ENCODE measurements at regions not wholly inside any gene's neighbourhood (a gene's known extent, or its start where the extent isn't known, plus 50 kb on each side); places are given as distances from the start of the nearest gene placed in this dataset.
"Not testable (repeated sequence)": the region's sequence is repeated elsewhere in the genome, so short reads cannot be mapped to it uniquely, and the experiment has no call there.

DNA sequence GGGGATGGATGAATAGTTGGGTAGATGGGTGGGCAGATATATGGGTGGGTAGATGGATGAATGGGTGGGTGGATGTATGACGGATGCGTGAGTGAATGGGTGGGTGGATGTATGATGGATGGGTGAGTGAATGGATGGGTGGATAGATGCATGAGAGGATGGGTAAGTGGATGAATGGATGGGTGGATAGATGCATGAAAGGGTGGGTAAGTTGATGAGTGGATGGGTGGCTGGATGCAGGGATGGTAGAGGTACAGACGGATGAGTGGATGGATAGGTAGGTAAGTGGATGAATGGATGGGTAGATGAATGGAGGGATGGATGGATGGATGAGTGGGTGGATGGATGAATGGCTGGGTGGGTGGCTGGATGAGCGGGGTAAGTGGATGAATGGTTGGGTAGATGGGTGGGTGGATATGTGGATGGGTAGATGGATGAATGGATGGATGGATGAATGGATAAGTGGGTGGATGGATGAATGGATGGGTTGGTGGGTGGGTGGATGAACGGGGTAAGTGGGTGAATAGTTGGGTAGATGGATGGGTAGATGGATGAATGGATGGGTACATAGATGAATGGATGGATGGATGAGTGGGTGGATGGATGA, 208.9 kb downstream of the NPIPB11 start:
- not testable (repeated sequence) for DNase-seq

GRCh38 chr16:29196746-29197145, 209.8 kb downstream of the NPIPB11 start:
- DNase-seq = not testable (repeated sequence)

- DNase-seq = not testable (repeated sequence)
Observed at GRCh38 chr16:29195116-29195872, 210.4 kb downstream of the LAT start.

DNA sequence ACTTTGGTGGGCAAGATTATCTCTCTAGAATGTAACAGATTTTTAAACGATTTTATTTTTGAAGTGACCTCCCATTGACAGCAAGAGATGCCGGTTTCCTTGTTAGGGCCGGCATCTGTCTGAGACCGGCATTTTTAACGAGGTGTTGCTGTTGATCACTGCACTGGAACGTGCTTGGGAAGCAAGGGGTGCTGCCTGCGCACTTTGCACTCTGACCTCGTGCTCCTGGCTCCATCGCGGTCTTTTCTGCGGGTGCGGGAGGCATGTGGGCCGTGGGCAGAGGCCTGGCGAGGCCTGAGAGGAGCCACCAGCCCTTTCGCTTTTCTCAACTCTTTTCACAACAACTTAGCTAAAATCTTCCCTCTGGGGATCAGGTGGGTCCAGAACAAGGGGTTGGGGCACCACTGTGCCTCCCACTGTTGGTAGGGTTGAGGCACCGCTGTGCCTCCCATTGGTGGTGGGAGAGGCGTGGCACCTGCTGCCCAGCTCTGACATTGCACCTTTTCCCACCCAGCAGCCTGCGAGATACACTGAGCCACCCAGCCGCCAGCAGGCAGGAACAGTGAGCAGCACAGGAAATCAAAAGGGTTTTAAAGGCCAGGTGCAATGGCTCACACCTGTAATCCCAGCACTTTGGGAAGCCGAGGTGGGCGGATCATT, 209.5 kb downstream of the LAT start:
- not testable (repeated sequence) for DNase-seq

GRCh38 chr16:29193634-29194033, 208.8 kb downstream of the LAT start:
- DNase-seq = not testable (repeated sequence)

- not testable (repeated sequence) for DNase-seq
Observed at GRCh38 chr16:29193248-29193574, 208.4 kb downstream of the LAT start.

GRCh38 chr16:29192329-29193247, 207.7 kb downstream of the LAT start:
- DNase-seq = no peak

DNA sequence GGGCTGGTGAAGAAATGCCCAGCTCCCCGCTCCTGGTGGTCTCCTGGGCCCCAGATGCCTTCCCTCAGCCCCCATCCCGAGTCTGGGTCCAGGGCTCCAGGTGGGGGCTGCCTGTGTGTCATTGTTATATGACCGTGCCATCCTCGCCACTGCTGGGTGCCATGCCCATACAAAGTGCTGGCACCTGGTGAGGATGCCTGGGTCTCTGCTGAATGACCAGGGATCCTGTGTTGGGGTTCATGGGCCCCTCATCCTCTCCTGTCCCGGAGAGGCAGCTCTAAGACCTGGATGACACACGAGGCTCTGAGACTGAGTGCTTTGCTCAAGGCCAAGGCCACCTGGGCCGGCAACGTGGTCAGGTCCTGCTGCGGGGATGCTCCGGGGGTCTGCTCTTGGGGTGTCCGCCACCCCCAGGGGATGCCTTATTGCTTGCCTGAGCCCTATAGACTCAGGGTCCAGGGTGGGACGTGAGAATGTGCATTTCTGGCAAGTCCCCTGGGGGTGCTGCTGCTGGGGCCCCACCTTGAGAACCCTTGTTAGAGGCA, 206.9 kb downstream of the LAT start:
- not testable (repeated sequence) for DNase-seq

GRCh38 chr16:29190553-29191431, 205.9 kb downstream of the LAT start:
- not testable (repeated sequence) for DNase-seq

DNA sequence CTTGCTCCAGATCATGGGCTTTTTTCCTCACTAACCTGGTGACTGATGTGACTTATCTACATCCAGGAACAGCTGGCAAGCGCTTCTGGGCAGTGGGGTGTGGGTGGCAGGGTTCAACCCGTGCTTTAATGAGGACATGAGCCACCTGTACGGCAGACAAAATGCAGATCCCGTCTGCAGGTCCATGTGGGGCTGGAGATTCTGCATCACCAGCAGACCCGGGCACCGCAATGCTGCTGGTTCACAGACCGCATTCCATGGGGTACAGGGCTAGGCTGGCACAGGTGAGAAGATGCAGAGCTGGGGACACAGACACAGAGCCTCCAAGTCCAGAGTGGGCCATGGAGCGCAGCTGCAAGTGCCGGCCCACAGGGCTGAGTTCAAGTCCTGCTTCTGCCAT, 204.0 kb downstream of the LAT start:
- DNase-seq = not testable (repeated sequence)

DNA sequence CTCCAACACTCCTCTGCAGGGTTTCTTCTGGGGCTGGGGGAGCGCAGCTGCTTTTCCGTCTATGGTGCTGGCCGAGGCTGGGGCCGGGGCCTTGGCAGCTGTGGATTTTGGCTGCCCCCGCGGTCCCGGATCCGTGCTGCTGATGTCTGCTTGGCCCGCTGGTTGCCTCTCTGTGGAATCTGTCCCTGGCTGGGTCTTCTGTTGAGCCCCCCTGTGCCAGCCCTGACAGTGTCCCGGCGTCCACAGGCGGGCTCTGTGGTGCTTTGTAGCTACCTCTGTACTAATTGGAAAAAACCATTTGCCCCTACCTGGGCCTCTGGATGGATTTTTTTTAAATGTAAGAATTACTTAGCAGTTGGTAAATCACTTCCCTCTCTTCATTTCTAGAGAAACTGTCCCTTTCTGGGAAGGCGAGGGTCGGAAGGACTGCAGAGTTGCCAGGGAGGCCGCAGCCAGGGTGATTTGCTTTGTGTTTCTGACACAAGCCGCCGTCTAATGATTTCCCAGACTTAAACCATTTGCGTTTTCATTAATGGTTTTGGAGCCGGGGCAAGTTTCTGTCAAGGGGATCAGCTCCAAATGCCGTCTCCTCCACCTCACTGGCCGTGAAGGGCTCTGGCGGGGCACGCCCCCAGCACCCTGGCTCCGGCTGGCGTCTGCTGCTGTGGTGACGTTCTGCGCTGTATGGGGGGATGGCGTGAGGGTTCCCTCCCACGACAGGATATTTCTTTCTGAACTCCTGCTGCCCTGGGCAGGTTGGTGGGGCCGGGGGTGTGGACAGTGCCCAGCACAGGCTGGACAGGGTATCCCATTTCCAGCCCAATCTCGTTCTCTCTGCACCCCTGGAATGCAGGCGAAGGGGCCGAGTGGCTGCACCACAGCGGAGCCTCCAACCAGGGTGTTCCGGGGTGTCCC, 201.7 kb downstream of the LAT start:
- DNase-seq = not testable (repeated sequence)

DNA sequence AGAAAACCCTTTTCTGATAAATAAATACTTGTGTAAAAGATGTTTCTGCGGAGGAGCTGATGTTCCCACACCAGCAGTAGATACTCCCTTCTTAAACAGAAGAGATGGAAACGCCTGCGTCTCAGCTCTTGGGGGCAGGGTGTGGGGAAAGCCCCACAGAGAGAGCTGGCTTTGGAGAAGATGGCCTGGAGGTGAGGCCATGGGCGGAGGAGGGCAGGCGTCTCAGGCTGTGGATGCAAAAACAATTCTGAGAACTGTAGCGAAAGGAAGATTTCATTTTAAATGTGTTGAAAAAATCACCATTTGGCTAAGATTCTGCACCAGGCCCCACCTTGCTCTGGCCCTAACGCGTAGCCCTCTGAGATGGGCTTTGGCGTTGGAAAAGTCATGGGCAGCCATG, 201.0 kb downstream of the LAT start:
- DNase-seq = not testable (repeated sequence)

DNA sequence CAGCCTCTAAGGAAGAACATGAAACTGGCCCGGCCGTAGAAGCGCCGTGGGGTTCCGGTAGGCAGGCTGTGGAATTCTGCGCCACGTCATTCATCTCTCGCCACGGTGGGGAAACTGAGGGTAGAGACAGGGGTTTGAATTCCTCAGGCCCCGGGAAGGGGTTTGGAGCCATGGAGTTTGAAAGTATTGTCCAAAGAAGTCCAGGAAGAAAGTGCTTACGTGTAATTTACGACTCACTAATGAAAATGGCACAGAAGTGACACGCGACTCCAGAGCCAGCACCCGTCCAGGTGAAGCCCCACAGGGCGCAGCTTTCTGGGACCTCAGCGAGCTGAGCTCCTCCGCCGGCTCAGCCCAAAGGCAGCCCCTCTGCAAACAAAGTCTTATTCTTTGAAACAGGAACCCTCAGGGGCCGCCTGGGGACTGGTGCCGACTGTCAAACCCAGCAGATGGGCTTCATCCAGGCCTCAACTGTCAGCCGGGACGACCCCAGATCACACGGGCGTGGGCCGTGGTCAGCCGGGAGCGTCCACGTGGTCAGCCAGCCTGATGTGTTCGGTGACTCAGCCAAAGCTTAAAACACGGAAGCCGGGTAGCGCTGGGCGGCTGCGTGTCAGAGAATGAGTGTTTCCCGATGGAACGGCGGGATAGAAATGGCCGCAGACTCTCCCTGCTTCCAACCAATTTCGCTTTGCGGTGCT, 200.0 kb downstream of the LAT start:
- not testable (repeated sequence) for DNase-seq

DNA sequence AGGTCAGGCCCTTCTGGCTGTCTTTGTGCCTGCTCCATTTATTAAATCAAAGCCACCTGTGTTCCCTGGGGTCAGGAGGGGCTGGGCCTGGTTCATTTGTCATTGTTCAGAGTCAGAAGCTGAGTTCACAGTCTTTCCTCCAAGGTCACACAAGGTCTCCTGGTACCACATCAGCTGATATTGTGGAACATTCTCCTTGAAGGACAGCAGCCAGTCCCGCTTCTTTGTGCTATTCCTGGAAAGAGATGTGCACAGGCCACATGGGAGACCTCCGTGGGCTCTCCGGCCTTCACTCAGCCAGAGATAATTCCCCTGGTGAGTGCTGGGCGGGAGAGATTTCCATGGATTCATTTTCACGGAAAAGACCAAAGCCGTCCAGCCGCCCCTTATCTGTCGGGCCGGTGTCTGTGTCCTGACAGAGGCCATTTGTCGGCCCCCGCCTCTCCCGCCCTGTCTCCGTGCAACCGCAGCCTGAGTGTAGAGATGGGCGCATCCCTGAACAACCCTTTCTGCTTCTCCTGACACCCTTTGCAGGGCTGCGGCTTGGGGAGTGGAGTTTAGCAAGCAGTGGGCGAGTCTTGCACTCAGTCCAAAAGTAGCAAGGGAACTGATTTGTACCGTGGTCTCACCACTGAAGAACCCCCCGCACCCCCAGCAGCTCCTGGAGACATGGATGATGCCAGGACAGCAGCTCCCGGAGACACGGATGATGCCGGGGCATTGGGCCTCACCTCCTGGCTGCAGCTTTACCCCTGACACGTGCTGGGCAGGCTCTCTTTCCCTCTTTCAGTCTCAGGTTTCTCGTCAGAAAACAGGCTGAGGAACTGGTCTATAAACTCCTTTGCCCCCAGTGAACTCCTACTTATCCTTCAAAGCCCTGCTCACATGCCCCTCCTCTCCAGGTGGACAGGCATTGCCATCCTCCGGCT, 198.4 kb downstream of the LAT start:
- DNase-seq = not testable (repeated sequence)

- no peak for DNase-seq
Observed at GRCh38 chr16:29182501-29182900, 197.6 kb downstream of the LAT start.

GRCh38 chr16:29181921-29182411, 197.1 kb downstream of the LAT start:
- not testable (repeated sequence) for DNase-seq

DNA sequence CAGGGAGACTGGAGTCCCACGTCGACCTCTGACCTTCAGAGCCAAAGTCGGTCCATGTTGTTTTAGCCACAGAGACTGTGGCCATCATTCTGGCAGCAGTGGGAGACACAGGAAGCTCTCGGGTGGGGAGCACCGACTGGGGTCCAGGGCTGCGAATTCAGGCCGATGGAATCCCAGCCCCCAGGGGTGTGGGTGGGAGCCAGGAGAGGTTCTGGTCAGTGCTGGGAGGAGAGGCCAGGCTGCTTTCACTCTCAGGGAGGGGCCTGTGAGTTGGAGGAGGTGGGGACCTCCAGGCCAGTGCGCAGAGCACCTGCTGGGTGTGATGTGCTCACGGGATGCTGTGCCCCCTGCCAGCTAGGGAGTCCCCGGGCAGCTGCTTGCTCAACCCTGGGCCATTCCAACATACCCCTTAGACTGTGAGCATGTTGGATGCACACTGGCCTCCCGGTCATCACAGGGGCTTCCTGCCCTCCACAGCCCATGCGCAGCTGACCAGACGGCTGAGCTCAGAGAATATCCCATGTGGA, 196.5 kb downstream of the LAT start:
- not testable (repeated sequence) for DNase-seq

GRCh38 chr16:29180206-29180600, 195.4 kb downstream of the LAT start:
- DNase-seq = not testable (repeated sequence)

Data from SHP77 treated with DMSO at 0.1 percent for 48 hours (cell line).